ENCODE measurements at regions not wholly inside any gene's neighbourhood (a gene's known extent, or its start where the extent isn't known, plus 50 kb on each side); places are given as distances from the start of the nearest gene placed in this dataset.

- POLR2A ChIA-PET: no interaction called here
- Histone ChIP-seq H3K4me1 (no peaks in the 10 kb centered on the region), H3K4me2 (no peak overlapping the region), H3K27ac (no peak overlapping the region), H3K4me3 (no peak overlapping the region), H3K9me3 (no peaks in the 10 kb centered on the region)
- no peak for DNase-seq (ENCODE audit: low read depth in 1 of 2, low spot score in 1 of 2)
- FAIRE-seq: no peak
- WGBS (ENCODE audit: missing lambda C conversion rate): 11% methylated on average over 3 of the region's 3 CpGs
- TF ChIP-seq ZSCAN20 (CRISPR knock-in tag; IDR thresholded peaks at IDR 0.05) (no peak), JUNB (IDR thresholded peaks at IDR 0.05) (no peak), CHD4 (IDR thresholded peaks at IDR 0.05; ENCODE audit: borderline replicate concordance) (no peak), HOXB13 (CRISPR knock-in tag; IDR thresholded peaks at IDR 0.05; ENCODE audit: low read depth) (no peak), EHF (CRISPR knock-in tag; IDR thresholded peaks at IDR 0.05) (no peak), TFCP2L1 (CRISPR knock-in tag; IDR thresholded peaks at IDR 0.05) (no peak), RCOR1 (IDR thresholded peaks at IDR 0.05; ENCODE audit: low read depth, low read length) (no peak), USF2 (IDR thresholded peaks at IDR 0.05) (no peak), HMGXB4 (CRISPR knock-in tag; IDR thresholded peaks at IDR 0.05; ENCODE audit: borderline replicate concordance) (no peak), RNF2 (IDR thresholded peaks at IDR 0.05; ENCODE audit: borderline replicate concordance, low read depth) (no peak)
- CTCF ChIA-PET: interaction anchor here (0.9 to 3.2 kb wide), 15 partner anchors 8 to 686 kb away, joined by 3 to 36 read pairs (median 6); partner anchors contain the start of gene RASGRP1
- no peak for ATAC-seq
Measured at GRCh38 chr15:38682363-38682762, 117.7 kb upstream of the RASGRP1 start.

GRCh38 chr15:38682861-38683260 lies 118.2 kb upstream of the RASGRP1 start:
- POLR2A ChIA-PET: no interaction called here

More at GRCh38 chr15:38682861-38683260, 118.2 kb upstream of the RASGRP1 start:
- FAIRE-seq: no peak
- CTCF ChIA-PET: interaction anchor here (0.7 to 3.2 kb wide), 20 partner anchors 9 to 688 kb away, joined by 3 to 36 read pairs (median 5); partner anchors contain the start of gene RASGRP1
- WGBS (ENCODE audit: missing lambda C conversion rate): 46% methylated on average over 2 of the region's 2 CpGs
- H3K9me3 ChIP-seq: no peaks in the 10 kb centered on the region
- H3K4me3 ChIP-seq: no peak overlapping the region
- H3K27ac ChIP-seq: no peak overlapping the region
- H3K4me1 ChIP-seq: no peaks in the 10 kb centered on the region
- ATAC-seq: no peak
- no peak for TF ChIP-seq MYC (IDR thresholded peaks at IDR 0.05; ENCODE audit: borderline replicate concordance, low read length)
- TF ChIP-seq SMC3 (IDR thresholded peaks at IDR 0.05): no peak
- no peak for TF ChIP-seq ZC3H11A (IDR thresholded peaks at IDR 0.05)
- no peak for TF ChIP-seq CHD4 (IDR thresholded peaks at IDR 0.05; ENCODE audit: borderline replicate concordance)
- TF ChIP-seq ZNF302 (CRISPR knock-in tag; IDR thresholded peaks at IDR 0.05): no peak
- no peak for TF ChIP-seq ATOH8 (CRISPR knock-in tag; IDR thresholded peaks at IDR 0.05; ENCODE audit: low read depth)
- TF ChIP-seq CTCF (IDR thresholded peaks at IDR 0.05): no peak
- TF ChIP-seq NPAS2 (CRISPR knock-in tag; IDR thresholded peaks at IDR 0.05; ENCODE audit: borderline replicate concordance): no peak
- no peak for TF ChIP-seq TFCP2L1 (CRISPR knock-in tag; IDR thresholded peaks at IDR 0.05)
- no peak for TF ChIP-seq MAZ (IDR thresholded peaks at IDR 0.05; ENCODE audit: borderline replicate concordance, low read depth, low read length)
- TF ChIP-seq KDM1A (IDR thresholded peaks at IDR 0.05; ENCODE audit: low read depth): no peak
- TF ChIP-seq RFX5 (IDR thresholded peaks at IDR 0.05): no peak
- TF ChIP-seq FOSB (CRISPR knock-in tag; IDR thresholded peaks at IDR 0.05): no peak
- no peak for TF ChIP-seq EHF (CRISPR knock-in tag; IDR thresholded peaks at IDR 0.05)
- TF ChIP-seq JUN (IDR thresholded peaks at IDR 0.05): no peak
- no peak for TF ChIP-seq USF2 (IDR thresholded peaks at IDR 0.05)
- DNase-seq (ENCODE audit: low read depth in 1 of 2, low spot score in 1 of 2): no peak
- no peak overlapping the region for H3K4me2 ChIP-seq

Measured in A549 (cell line).